Caco-2 (cell line): ENCODE measurements at regions not wholly inside any gene's neighbourhood (a gene's known extent, or its start where the extent isn't known, plus 50 kb on each side); places are given as distances from the start of the nearest gene placed in this dataset.
A peak's percentile ranks its signal among the peaks of the same experiment; 100 is the strongest.

Source experiments
- BruUV-seq: library from RNA; stranded (reverse); fragments of 400-500 nt; replicated peaks from 2 replicates; lab custom pipeline; 2021; lab: Mats Ljungman, UMichigan
- CTCF ChIA-PET: fragments of 300-600 bp; sonication (Branson Sonifier 250); formaldehyde crosslinking; loops from one replicate; lab custom pipeline; 2022; ENCODE audit warnings: antibody characterized with exemption; lab: Charles Lee
- POLR2A ChIA-PET: fragments of 300-600 bp; sonication (Branson Sonifier 250); formaldehyde crosslinking; loops from one replicate; lab custom pipeline; 2022; ENCODE audit warnings: antibody characterized with exemption; lab: Charles Lee
- DNase-seq, 2 experiments: peaks; one replicate each; pipeline versions ENCODE4 v3.0.0 to v3.0.0-alpha.2; 2020 to 2022
- H3K27me3 ChIP-seq: replicated peaks from 2 replicates; pipeline ENCODE4 v1.6.0; 2011; ENCODE audit warnings: low read length; ENCODE audit not compliant: control insufficient read depth, insufficient read depth
- H3K36me3 ChIP-seq: 2 replicates; pipeline ENCODE4 v1.5.1; 2011; ENCODE audit warnings: low read length; ENCODE audit not compliant: control insufficient read depth, insufficient read depth
- H3K4me1 ChIP-seq: fragments of 250-450 bp; sonication (Bioruptor Pico); 2 replicates; pipeline ENCODE4 v1.5.1; 2020; ENCODE audit warnings: mild to moderate bottlenecking
- H3K4me3 ChIP-seq: 2 replicates; pipeline ENCODE4 v1.5.1; 2011; ENCODE audit warnings: low read depth, mild to moderate bottlenecking, control low read depth, low read length
- H3K9me3 ChIP-seq: fragments of 250-450 bp; sonication (Bioruptor Pico); 2 replicates; pipeline ENCODE4 v1.5.1; 2020; ENCODE audit warnings: mild to moderate bottlenecking, moderate library complexity
- H3K27ac Mint-ChIP-seq: one replicate; pipeline ENCODE4 v1.8.0; 2022; ENCODE audit warnings: mixed read lengths; ENCODE audit not compliant: unreplicated experiment
- H3K27me3 Mint-ChIP-seq: one replicate; pipeline ENCODE4 v1.8.0; 2022; ENCODE audit warnings: mixed read lengths; ENCODE audit not compliant: insufficient read depth, unreplicated experiment
- H3K36me3 Mint-ChIP-seq: one replicate; pipeline ENCODE4 v1.8.0; 2022; ENCODE audit warnings: mild to moderate bottlenecking, mixed read lengths; ENCODE audit not compliant: insufficient read depth, unreplicated experiment
- H3K4me1 Mint-ChIP-seq: one replicate; pipeline ENCODE4 v1.8.0; 2022; ENCODE audit warnings: low read depth, mixed read lengths; ENCODE audit not compliant: unreplicated experiment
- H3K4me3 Mint-ChIP-seq: one replicate; pipeline ENCODE4 v1.8.0; 2022; ENCODE audit warnings: mild to moderate bottlenecking, moderate library complexity, mixed read lengths; ENCODE audit not compliant: unreplicated experiment
- H3K9me3 Mint-ChIP-seq: one replicate; pipeline ENCODE4 v1.8.0; 2022; ENCODE audit warnings: mixed read lengths; ENCODE audit not compliant: unreplicated experiment
- intact Hi-C: fragments of 100-400 bp; cut with micrococcal nuclease; formaldehyde crosslinking; loops from one replicate; pipeline ENCODE4 v1.10.0; 2022; ENCODE audit not compliant: unreplicated experiment
- TF ChIP-seq, protein P1 (sequence below), 2 experiments: fragments of 200-600 bp in 1 of 2; IDR thresholded peaks; 1 replicate in 1 of 2; 2 replicates in 1 of 2; pipeline versions ENCODE4 v1.5.1 to v1.8.0; 2011 to 2022; ENCODE audit warnings: antibody characterized with exemption in 1 of 2, control low read depth in 1 of 2, inconsistent platforms in 1 of 2, low read depth in 1 of 2, low read length in 1 of 2, mild to moderate bottlenecking in 1 of 2, moderate library complexity in 1 of 2; ENCODE audit not compliant: insufficient read depth in 1 of 2, severe bottlenecking in 1 of 2, unreplicated experiment in 1 of 2

- Mint-ChIP-seq H3K27me3 (no peaks in the 10 kb centered on the region), H3K9me3 (no peaks in the 10 kb centered on the region), H3K4me3 (no peak overlapping the region), H3K27ac (no peak overlapping the region), H3K36me3 (no peaks in the 10 kb centered on the region), H3K4me1 (no peaks in the 10 kb centered on the region)
- BruUV-seq, result no TSS peak
- POLR2A ChIA-PET, result no interaction called here
- Histone ChIP-seq H3K27me3 (no peaks in the 10 kb centered on the region), H3K9me3 (no peaks in the 10 kb centered on the region), H3K4me3 (no peak overlapping the region), H3K4me1 (no peaks in the 10 kb centered on the region), H3K36me3 (no peaks in the 10 kb centered on the region)
- intact Hi-C loops, result loop anchor here (1.0 kb wide), 1 partner anchor 103 kb away; no protein-coding TSS in a partner anchor
- peak; percentile 23 to 39 for DNase-seq
- CTCF ChIA-PET, result no interaction called here
- TF ChIP-seq, protein P1, sequence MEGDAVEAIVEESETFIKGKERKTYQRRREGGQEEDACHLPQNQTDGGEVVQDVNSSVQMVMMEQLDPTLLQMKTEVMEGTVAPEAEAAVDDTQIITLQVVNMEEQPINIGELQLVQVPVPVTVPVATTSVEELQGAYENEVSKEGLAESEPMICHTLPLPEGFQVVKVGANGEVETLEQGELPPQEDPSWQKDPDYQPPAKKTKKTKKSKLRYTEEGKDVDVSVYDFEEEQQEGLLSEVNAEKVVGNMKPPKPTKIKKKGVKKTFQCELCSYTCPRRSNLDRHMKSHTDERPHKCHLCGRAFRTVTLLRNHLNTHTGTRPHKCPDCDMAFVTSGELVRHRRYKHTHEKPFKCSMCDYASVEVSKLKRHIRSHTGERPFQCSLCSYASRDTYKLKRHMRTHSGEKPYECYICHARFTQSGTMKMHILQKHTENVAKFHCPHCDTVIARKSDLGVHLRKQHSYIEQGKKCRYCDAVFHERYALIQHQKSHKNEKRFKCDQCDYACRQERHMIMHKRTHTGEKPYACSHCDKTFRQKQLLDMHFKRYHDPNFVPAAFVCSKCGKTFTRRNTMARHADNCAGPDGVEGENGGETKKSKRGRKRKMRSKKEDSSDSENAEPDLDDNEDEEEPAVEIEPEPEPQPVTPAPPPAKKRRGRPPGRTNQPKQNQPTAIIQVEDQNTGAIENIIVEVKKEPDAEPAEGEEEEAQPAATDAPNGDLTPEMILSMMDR (IDR thresholded peaks at IDR 0.05; ENCODE audit: insufficient read depth in 1 of 2, low read depth in 1 of 2, low read length in 1 of 2, severe bottlenecking in 1 of 2, unreplicated experiment in 1 of 2), result peak; percentile 19 to 64
Measured at GRCh38 chr2:211055438-211055837, 499.0 kb downstream of the CPS1 start.

DNA sequence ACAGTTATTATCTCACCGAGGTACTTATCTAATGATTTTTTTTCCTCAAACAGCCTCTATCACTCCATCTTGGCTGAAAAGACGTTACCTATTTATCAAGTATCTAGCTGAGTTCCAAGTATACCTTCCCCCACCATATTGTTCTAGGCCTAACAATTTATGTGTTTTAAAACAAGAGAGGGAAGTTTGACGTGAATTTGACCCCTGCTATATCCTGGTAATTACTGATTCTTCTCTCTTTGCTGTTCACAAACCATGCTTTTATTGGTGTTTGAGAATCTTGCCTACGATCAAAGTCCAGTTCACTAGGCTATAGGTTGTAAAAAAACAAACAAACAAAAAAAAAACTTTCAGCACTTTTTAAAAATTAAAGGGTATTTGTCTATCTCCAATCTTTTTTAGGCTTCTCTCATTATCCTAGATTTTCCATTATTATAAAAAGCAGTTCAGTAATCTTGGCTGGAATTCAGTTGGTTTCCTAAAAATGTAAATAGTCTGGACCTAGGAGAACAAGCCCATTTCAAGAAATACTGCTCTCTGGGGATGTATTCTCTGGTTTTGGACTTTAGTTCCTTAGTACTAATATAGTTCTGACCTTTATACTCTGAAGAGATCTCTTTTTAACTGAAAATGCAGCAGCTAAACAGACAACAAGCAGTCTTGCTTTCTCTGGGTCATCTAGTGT is 505.4 kb downstream of the CPS1 start:
- Histone ChIP-seq H3K27me3 (no peaks in the 10 kb centered on the region), H3K4me3 (no peak overlapping the region), H3K9me3 (no peaks in the 10 kb centered on the region), H3K36me3 (no peaks in the 10 kb centered on the region), H3K4me1 (peaks cover 12% of the 10 kb centered on the region)
- ChIA-PET CTCF (no interaction called here), POLR2A (no interaction called here)
- Mint-ChIP-seq H3K27ac (no peak overlapping the region), H3K9me3 (no peaks in the 10 kb centered on the region), H3K36me3 (no peaks in the 10 kb centered on the region), H3K27me3 (no peaks in the 10 kb centered on the region), H3K4me1 (no peaks in the 10 kb centered on the region), H3K4me3 (no peak overlapping the region)
- TF ChIP-seq, protein P1 (IDR thresholded peaks at IDR 0.05; ENCODE audit: insufficient read depth in 1 of 2, low read depth in 1 of 2, low read length in 1 of 2, severe bottlenecking in 1 of 2, unreplicated experiment in 1 of 2), result no peak
- BruUV-seq, result no TSS peak
- no peak for DNase-seq
- intact Hi-C loops, result no loop called here

DNA sequence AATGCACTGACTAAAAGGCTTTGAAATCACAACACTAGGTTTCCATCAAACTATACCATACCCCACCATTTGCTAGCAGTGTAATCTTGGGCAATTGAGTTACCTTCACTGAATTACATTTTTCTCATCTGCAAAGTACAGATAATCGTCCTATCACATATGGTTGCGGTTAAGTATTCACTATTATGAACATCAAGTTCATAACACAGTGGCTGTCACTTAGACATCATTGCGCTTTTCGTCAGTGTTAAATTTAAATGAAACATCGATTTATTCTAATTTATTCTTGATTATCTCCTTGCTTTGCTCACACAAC is 505.9 kb downstream of the CPS1 start:
- BruUV-seq, result no TSS peak
- no peak for DNase-seq
- TF ChIP-seq, protein P1 (IDR thresholded peaks at IDR 0.05; ENCODE audit: insufficient read depth in 1 of 2, low read depth in 1 of 2, low read length in 1 of 2, severe bottlenecking in 1 of 2, unreplicated experiment in 1 of 2), result no peak
- Mint-ChIP-seq H3K4me3 (no peak overlapping the region), H3K9me3 (no peaks in the 10 kb centered on the region), H3K27ac (no peak overlapping the region), H3K27me3 (no peaks in the 10 kb centered on the region), H3K36me3 (no peaks in the 10 kb centered on the region), H3K4me1 (no peaks in the 10 kb centered on the region)
- Histone ChIP-seq H3K36me3 (no peaks in the 10 kb centered on the region), H3K27me3 (no peaks in the 10 kb centered on the region), H3K4me1 (peaks cover 12% of the 10 kb centered on the region), H3K9me3 (no peaks in the 10 kb centered on the region), H3K4me3 (no peak overlapping the region)
- ChIA-PET POLR2A (no interaction called here), CTCF (no interaction called here)
- intact Hi-C loops, result no loop called here
